ENCODE measurements at regions not wholly inside any gene's neighbourhood (a gene's known extent, or its start where the extent isn't known, plus 50 kb on each side); places are given as distances from the start of the nearest gene placed in this dataset.

GRCh38 chr18:40849886-40850285 is 1105.1 kb upstream of the PIK3C3 start:
- no peak overlapping the region for H3K27ac ChIP-seq
- no peaks in the 10 kb centered on the region for H3K4me1 ChIP-seq
- H3K4me3 ChIP-seq, result no peak overlapping the region
- H3K27me3 ChIP-seq, result no peaks in the 10 kb centered on the region
- no peak for DNase-seq (ENCODE audit: low spot score in 2 of 2)
- no peaks in the 10 kb centered on the region for H3K36me3 ChIP-seq
- TF ChIP-seq POLR2A (IDR thresholded peaks at IDR 0.05), result no peak
- no peak for TF ChIP-seq EP300 (IDR thresholded peaks at IDR 0.05)
- TF ChIP-seq CTCF (IDR thresholded peaks at IDR 0.05), result no peak
- no peak for TF ChIP-seq POLR2AphosphoS5 (IDR thresholded peaks at IDR 0.05)
- WGBS, result 58% methylated on average over 1 of the region's 1 CpG
- no peaks in the 10 kb centered on the region for H3K9me3 ChIP-seq

- Histone ChIP-seq H3K4me1 (no peaks in the 10 kb centered on the region), H3K9me3 (no peaks in the 10 kb centered on the region), H3K36me3 (no peaks in the 10 kb centered on the region), H3K27me3 (no peaks in the 10 kb centered on the region), H3K27ac (no peak overlapping the region), H3K4me3 (no peak overlapping the region)
- no peak for DNase-seq (ENCODE audit: low spot score in 2 of 2)
- TF ChIP-seq EP300 (IDR thresholded peaks at IDR 0.05) (no peak), CTCF (IDR thresholded peaks at IDR 0.05) (no peak), POLR2AphosphoS5 (IDR thresholded peaks at IDR 0.05) (no peak), POLR2A (IDR thresholded peaks at IDR 0.05) (no peak)
Measured at GRCh38 chr18:40841467-40841866, 1113.6 kb upstream of the PIK3C3 start.

GRCh38 chr18:40841063-40841462 is 1114.0 kb upstream of the PIK3C3 start:
- 70% methylated on average over 3 of the region's 3 CpGs for WGBS
- H3K9me3 ChIP-seq, result no peaks in the 10 kb centered on the region
- H3K27me3 ChIP-seq, result no peaks in the 10 kb centered on the region
- H3K27ac ChIP-seq, result no peak overlapping the region
- H3K4me1 ChIP-seq, result no peaks in the 10 kb centered on the region
- no peak for DNase-seq (ENCODE audit: low spot score in 2 of 2)
- no peak overlapping the region for H3K4me3 ChIP-seq
- no peaks in the 10 kb centered on the region for H3K36me3 ChIP-seq
- TF ChIP-seq POLR2A (IDR thresholded peaks at IDR 0.05), result no peak
- TF ChIP-seq CTCF (IDR thresholded peaks at IDR 0.05), result no peak
- no peak for TF ChIP-seq EP300 (IDR thresholded peaks at IDR 0.05)
- no peak for TF ChIP-seq POLR2AphosphoS5 (IDR thresholded peaks at IDR 0.05)

- H3K4me3 ChIP-seq, result no peak overlapping the region
- no peaks in the 10 kb centered on the region for H3K27me3 ChIP-seq
- DNase-seq (ENCODE audit: low spot score in 2 of 2), result no peak
- H3K4me1 ChIP-seq, result no peaks in the 10 kb centered on the region
- no peaks in the 10 kb centered on the region for H3K36me3 ChIP-seq
- TF ChIP-seq POLR2A (IDR thresholded peaks at IDR 0.05) (no peak), EP300 (IDR thresholded peaks at IDR 0.05) (no peak), POLR2AphosphoS5 (IDR thresholded peaks at IDR 0.05) (no peak), CTCF (IDR thresholded peaks at IDR 0.05) (no peak)
- no peak overlapping the region for H3K27ac ChIP-seq
- no peaks in the 10 kb centered on the region for H3K9me3 ChIP-seq
- 84% methylated on average over 3 of the region's 3 CpGs for WGBS
Measured at GRCh38 chr18:40832362-40832761, 1122.7 kb upstream of the PIK3C3 start.

GRCh38 chr18:40824291-40824690 is 1130.7 kb upstream of the PIK3C3 start:
- no peaks in the 10 kb centered on the region for H3K27me3 ChIP-seq
- WGBS, result 79% methylated on average over 1 of the region's 1 CpG
- DNase-seq (ENCODE audit: low spot score in 2 of 2), result no peak
- H3K27ac ChIP-seq, result no peak overlapping the region
- TF ChIP-seq EP300 (IDR thresholded peaks at IDR 0.05) (no peak), CTCF (IDR thresholded peaks at IDR 0.05) (no peak), POLR2AphosphoS5 (IDR thresholded peaks at IDR 0.05) (no peak), POLR2A (IDR thresholded peaks at IDR 0.05) (no peak)
- H3K9me3 ChIP-seq, result no peaks in the 10 kb centered on the region
- no peaks in the 10 kb centered on the region for H3K4me1 ChIP-seq
- no peak overlapping the region for H3K4me3 ChIP-seq
- no peaks in the 10 kb centered on the region for H3K36me3 ChIP-seq
